Ovary (tissue), 3 donors: ENCODE measurements at regions not wholly inside any gene's neighbourhood (a gene's known extent, or its start where the extent isn't known, plus 50 kb on each side); places are given as distances from the start of the nearest gene placed in this dataset.

ENCODE experiments used
- CTCF ChIP-seq, 3 donors: fragments of 450-650 bp in 2 of 3; fragments of 200-600 bp in 1 of 3; IDR thresholded peaks; one replicate each; pipeline versions ENCODE4 v1.5.1 to v1.8.0; 2016 to 2022; ENCODE audit warnings: antibody characterized with exemption in 3 of 3, mild to moderate bottlenecking in 1 of 3
- POLR2A ChIP-seq: fragments of 450-650 bp; IDR thresholded peaks from one replicate; pipeline ENCODE4 v1.6.1; 2017; ENCODE audit warnings: antibody characterized with exemption, mild to moderate bottlenecking, moderate library complexity
- donor health status: DM: no; HTN: no; CAD: no.

- TF ChIP-seq CTCF (IDR thresholded peaks at IDR 0.05) (no peak), POLR2A (no peak)
Measured at GRCh38 chr2:216918088-216918680, 58.3 kb upstream of the TNP1 start.
